SU-DHL-6 (cell line): ENCODE measurements at regions not wholly inside any gene's neighbourhood (a gene's known extent, or its start where the extent isn't known, plus 50 kb on each side); places are given as distances from the start of the nearest gene placed in this dataset.

Source experiments
- H2AFZ ChIP-seq: fragments of 200-600 bp; sonication (generic); 2 replicates; pipeline ENCODE4 v1.6.1; 2014; ENCODE audit warnings: low read depth, mild to moderate bottlenecking, moderate library complexity, mixed read lengths, antibody characterized with exemption, low read length; ENCODE audit not compliant: severe bottlenecking
- H3F3A ChIP-seq: fragments of 200-600 bp; shearing (Covaris generic); 2 replicates; pipeline ENCODE4 v1.6.0; 2016; ENCODE audit warnings: antibody characterized with exemption, mild to moderate bottlenecking; ENCODE audit not compliant: insufficient read depth
- H3K27ac ChIP-seq: fragments of 200-600 bp; sonication (generic); 2 replicates; pipeline ENCODE4 v1.5.1; 2016; ENCODE audit warnings: low read depth, mild to moderate bottlenecking, low read length, moderate library complexity, mixed read lengths
- H3K27me3 ChIP-seq: fragments of 200-600 bp; sonication (generic), shearing (Covaris generic); 2 replicates; pipeline ENCODE4 v1.6.0; 2014; ENCODE audit warnings: mild to moderate bottlenecking, low read length
- H3K36me3 ChIP-seq: fragments of 200-600 bp; sonication (generic); 2 replicates; pipeline ENCODE4 v1.6.1; 2014; ENCODE audit warnings: mild to moderate bottlenecking, low read length, mixed read lengths
- H3K4me2 ChIP-seq: fragments of 300-600, 200-600 bp; shearing (Covaris generic), sonication (generic); 2 replicates; pipeline ENCODE4 v1.6.0; 2014; ENCODE audit warnings: low read length, low read depth, mild to moderate bottlenecking; ENCODE audit not compliant: poor library complexity, severe bottlenecking
- H3K4me3 ChIP-seq: fragments of 200-600 bp; sonication (generic); 2 replicates; pipeline ENCODE4 v1.5.1; 2014; ENCODE audit warnings: antibody characterized with exemption, low read length, mild to moderate bottlenecking, mixed read lengths; ENCODE audit not compliant: insufficient read depth, poor library complexity, severe bottlenecking
- H3K79me2 ChIP-seq: fragments of 200-600 bp; sonication (generic); 2 replicates; pipeline ENCODE4 v1.6.1; 2014; ENCODE audit warnings: mild to moderate bottlenecking, low read length, moderate library complexity; ENCODE audit not compliant: insufficient read depth
- H3K9ac ChIP-seq: fragments of 200-600 bp; sonication (generic); 2 replicates; pipeline ENCODE4 v1.7.0; 2014; ENCODE audit warnings: mild to moderate bottlenecking, low read length
- H3K9me2 ChIP-seq: fragments of 200-600 bp; sonication (generic); replicated peaks from 2 replicates; pipeline ENCODE4 v1.6.1; 2014; ENCODE audit warnings: low read length; ENCODE audit not compliant: insufficient read depth
- H3K9me3 ChIP-seq: fragments of 200-600 bp; sonication (generic); 2 replicates; pipeline ENCODE4 v1.6.1; 2014; ENCODE audit warnings: low read length, mixed read lengths; ENCODE audit not compliant: insufficient read depth
- H4K20me1 ChIP-seq: fragments of 200-600 bp; sonication (generic); 2 replicates; pipeline ENCODE4 v1.6.1; 2014; ENCODE audit warnings: low read depth, mild to moderate bottlenecking, antibody characterized with exemption, low read length, moderate library complexity, mixed read lengths
- CTCF ChIP-seq: fragments of 200-600 bp; sonication (generic); IDR thresholded peaks from one replicate; pipeline ENCODE4 v1.5.1; 2017; ENCODE audit warnings: antibody characterized with exemption, mild to moderate bottlenecking, low read length, moderate library complexity; ENCODE audit not compliant: insufficient read depth, poor library complexity, severe bottlenecking
- EZH2phosphoT487 ChIP-seq: fragments of 200-600 bp; sonication (generic), shearing (Covaris generic); conservative IDR thresholded peaks from 2 replicates; pipeline ENCODE4 v1.6.1; 2018; ENCODE audit warnings: mild to moderate bottlenecking, antibody characterized with exemption, low read length, moderate library complexity, mixed read lengths

GRCh38 chr16:13543850-13544249 lies 376.1 kb upstream of the ERCC4 start:
- no peak overlapping the region for H2AFZ ChIP-seq
- H3K27ac ChIP-seq = no peak overlapping the region
- no peak for TF ChIP-seq CTCF
- TF ChIP-seq EZH2phosphoT487 = no peak
- H3K27me3 ChIP-seq = no peaks in the 10 kb centered on the region
- no peaks in the 10 kb centered on the region for H3K9me2 ChIP-seq
- 0 out of 2 replicates have a peak, but pooled peaks cover 3% of the 10 kb centered on the region for H3K9me3 ChIP-seq
- H4K20me1 ChIP-seq = no peaks in the 10 kb centered on the region
- H3K36me3 ChIP-seq = no peaks in the 10 kb centered on the region
- no peak overlapping the region for H3K4me2 ChIP-seq
- no peaks in the 10 kb centered on the region for H3K79me2 ChIP-seq
- H3K4me3 ChIP-seq = no peak overlapping the region
- H3K9ac ChIP-seq = no peak overlapping the region
- H3F3A ChIP-seq = no peaks in the 10 kb centered on the region

GRCh38 chr16:13545271-13545670 lies 374.7 kb upstream of the ERCC4 start:
- Histone ChIP-seq H3K27me3 (no peaks in the 10 kb centered on the region), H3F3A (no peaks in the 10 kb centered on the region), H3K9me2 (no peaks in the 10 kb centered on the region), H4K20me1 (no peaks in the 10 kb centered on the region), H3K79me2 (no peaks in the 10 kb centered on the region), H3K27ac (no peak overlapping the region), H2AFZ (no peak overlapping the region), H3K9me3 (no peaks in the 10 kb centered on the region), H3K4me3 (no peak overlapping the region), H3K9ac (no peak overlapping the region), H3K36me3 (no peaks in the 10 kb centered on the region), H3K4me2 (no peak overlapping the region)
- TF ChIP-seq CTCF (no peak), EZH2phosphoT487 (no peak)

GRCh38 chr16:13550254-13550653 lies 369.7 kb upstream of the ERCC4 start:
- Histone ChIP-seq H3K27me3 (no peaks in the 10 kb centered on the region), H3K9me2 (no peaks in the 10 kb centered on the region), H3K4me3 (no peak overlapping the region), H3K27ac (no peak overlapping the region), H3K79me2 (no peaks in the 10 kb centered on the region), H2AFZ (no peak overlapping the region), H3K9ac (no peak overlapping the region), H3K9me3 (no peaks in the 10 kb centered on the region), H4K20me1 (no peaks in the 10 kb centered on the region), H3F3A (no peaks in the 10 kb centered on the region), H3K36me3 (no peaks in the 10 kb centered on the region), H3K4me2 (no peak overlapping the region)
- TF ChIP-seq CTCF = no peak
- TF ChIP-seq EZH2phosphoT487 = no peak
